K562 (cell line): ENCODE measurements at regions not wholly inside any gene's neighbourhood (a gene's known extent, or its start where the extent isn't known, plus 50 kb on each side); places are given as distances from the start of the nearest gene placed in this dataset.

Experiments
- L3MBTL2 ChIP-seq: fragments of 450-650 bp; IDR thresholded peaks from 2 replicates; pipeline ENCODE4 v1.6.1; 2016; ENCODE audit warnings: mild to moderate bottlenecking, moderate library complexity
- MED1 ChIP-seq: sonication (generic); formaldehyde crosslinking; IDR thresholded peaks from 2 replicates; pipeline ENCODE4 v1.8.1; 2023; ENCODE audit warnings: missing genetic modification reagents, borderline replicate concordance
- NCOA1 ChIP-seq: fragments of 450-650 bp; IDR thresholded peaks from 2 replicates; pipeline ENCODE4 v1.6.1; 2016; ENCODE audit warnings: low read depth
- NCOA2 ChIP-seq, 2 experiments: fragments of 450-650 bp; IDR thresholded peaks; 2 replicates each; pipeline ENCODE4 v1.6.1; 2018; ENCODE audit warnings: mild to moderate bottlenecking in 2 of 2, moderate library complexity in 1 of 2; ENCODE audit not compliant: partially characterized antibody in 2 of 2
- ZNF197 ChIP-seq: fragments of 200-800 bp; sonication (Bioruptor generic); IDR thresholded peaks from 2 replicates; pipeline ENCODE4 v1.6.1; 2016; ENCODE audit warnings: low read depth, missing genetic modification characterization, missing compliant biosample characterization
- TF ChIP-seq, protein P1 (sequence below), 2 experiments: fragments of 450-650 bp; formaldehyde crosslinking in 1 of 2; IDR thresholded peaks; 2 replicates each; pipeline versions ENCODE4 v1.4.0 to v1.6.1; 2014 to 2020; ENCODE audit warnings: mild to moderate bottlenecking in 2 of 2, borderline replicate concordance in 1 of 2, low read depth in 1 of 2
- TF ChIP-seq, protein P2 (sequence below): fragments of 150-350 bp; conservative IDR thresholded peaks from 2 replicates; pipeline ENCODE4 v1.6.1; 2014; ENCODE audit warnings: low read length
- TF ChIP-seq, protein P3 (sequence below): fragments of 450-650 bp; IDR thresholded peaks from 2 replicates; pipeline ENCODE4 v1.6.1; 2017; ENCODE audit warnings: antibody characterized with exemption
- TF ChIP-seq, protein P4 (sequence below): fragments of 250-450 bp; sonication (Bioruptor Pico); IDR thresholded peaks from 2 replicates; pipeline ENCODE4 v1.4.0; 2020; ENCODE audit warnings: mild to moderate bottlenecking, moderate library complexity, borderline replicate concordance

DNA sequence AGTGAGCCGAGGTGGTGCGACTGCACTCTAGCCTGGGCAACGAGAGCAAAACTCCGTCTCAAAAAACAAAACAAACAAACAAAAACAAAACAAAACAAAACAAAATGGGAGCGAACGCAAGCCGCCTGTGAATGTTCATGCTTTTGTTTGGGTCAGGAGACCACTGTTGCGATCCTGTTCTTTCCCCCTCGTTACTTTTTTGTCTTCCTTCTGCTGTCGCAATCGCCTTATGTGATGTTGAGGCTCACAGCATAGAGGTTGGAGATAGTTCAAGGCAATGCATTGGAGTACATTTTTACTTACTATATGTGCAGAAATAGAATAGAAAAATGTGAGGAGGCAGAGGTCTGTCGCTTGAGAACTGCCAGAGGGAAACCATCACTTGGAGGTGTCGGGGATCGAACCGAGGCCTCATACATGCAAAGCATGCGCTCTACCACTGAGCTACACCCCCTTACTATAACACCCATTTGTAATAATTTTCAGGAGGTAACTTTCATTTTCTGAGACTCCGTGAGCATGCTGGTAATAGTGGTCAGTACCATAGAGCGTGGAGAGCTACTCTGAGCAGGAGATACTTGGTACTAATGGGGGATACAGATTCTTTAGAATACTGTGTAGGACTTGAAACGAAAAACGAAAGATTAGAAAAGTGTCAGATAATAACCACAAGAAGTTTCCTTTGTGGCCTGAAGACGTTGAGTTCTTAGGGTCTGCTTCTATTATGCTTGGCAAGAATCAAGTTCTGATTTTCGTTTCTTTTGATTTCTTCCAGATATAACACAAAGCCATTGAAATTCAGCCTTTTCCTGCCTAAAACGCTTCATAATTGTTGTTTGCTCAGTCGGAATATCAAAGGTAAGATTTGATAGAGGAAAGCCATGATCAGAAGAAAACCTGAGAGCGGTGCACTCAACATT is 121.1 kb downstream of the TRIM27 start (continued):
- no peak; the same call in 1 of the 2 replicates for TF ChIP-seq L3MBTL2
- TF ChIP-seq, protein P1, sequence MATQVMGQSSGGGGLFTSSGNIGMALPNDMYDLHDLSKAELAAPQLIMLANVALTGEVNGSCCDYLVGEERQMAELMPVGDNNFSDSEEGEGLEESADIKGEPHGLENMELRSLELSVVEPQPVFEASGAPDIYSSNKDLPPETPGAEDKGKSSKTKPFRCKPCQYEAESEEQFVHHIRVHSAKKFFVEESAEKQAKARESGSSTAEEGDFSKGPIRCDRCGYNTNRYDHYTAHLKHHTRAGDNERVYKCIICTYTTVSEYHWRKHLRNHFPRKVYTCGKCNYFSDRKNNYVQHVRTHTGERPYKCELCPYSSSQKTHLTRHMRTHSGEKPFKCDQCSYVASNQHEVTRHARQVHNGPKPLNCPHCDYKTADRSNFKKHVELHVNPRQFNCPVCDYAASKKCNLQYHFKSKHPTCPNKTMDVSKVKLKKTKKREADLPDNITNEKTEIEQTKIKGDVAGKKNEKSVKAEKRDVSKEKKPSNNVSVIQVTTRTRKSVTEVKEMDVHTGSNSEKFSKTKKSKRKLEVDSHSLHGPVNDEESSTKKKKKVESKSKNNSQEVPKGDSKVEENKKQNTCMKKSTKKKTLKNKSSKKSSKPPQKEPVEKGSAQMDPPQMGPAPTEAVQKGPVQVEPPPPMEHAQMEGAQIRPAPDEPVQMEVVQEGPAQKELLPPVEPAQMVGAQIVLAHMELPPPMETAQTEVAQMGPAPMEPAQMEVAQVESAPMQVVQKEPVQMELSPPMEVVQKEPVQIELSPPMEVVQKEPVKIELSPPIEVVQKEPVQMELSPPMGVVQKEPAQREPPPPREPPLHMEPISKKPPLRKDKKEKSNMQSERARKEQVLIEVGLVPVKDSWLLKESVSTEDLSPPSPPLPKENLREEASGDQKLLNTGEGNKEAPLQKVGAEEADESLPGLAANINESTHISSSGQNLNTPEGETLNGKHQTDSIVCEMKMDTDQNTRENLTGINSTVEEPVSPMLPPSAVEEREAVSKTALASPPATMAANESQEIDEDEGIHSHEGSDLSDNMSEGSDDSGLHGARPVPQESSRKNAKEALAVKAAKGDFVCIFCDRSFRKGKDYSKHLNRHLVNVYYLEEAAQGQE (IDR thresholded peaks at IDR 0.05; ENCODE audit: borderline replicate concordance), result peak; percentile 95
- TF ChIP-seq, protein P1 (CRISPR knock-in tag; IDR thresholded peaks at IDR 0.05; ENCODE audit: low read depth), result peak; percentile 85
- no peak for TF ChIP-seq MED1 (CRISPR knock-in tag)
- TF ChIP-seq, protein P2, sequence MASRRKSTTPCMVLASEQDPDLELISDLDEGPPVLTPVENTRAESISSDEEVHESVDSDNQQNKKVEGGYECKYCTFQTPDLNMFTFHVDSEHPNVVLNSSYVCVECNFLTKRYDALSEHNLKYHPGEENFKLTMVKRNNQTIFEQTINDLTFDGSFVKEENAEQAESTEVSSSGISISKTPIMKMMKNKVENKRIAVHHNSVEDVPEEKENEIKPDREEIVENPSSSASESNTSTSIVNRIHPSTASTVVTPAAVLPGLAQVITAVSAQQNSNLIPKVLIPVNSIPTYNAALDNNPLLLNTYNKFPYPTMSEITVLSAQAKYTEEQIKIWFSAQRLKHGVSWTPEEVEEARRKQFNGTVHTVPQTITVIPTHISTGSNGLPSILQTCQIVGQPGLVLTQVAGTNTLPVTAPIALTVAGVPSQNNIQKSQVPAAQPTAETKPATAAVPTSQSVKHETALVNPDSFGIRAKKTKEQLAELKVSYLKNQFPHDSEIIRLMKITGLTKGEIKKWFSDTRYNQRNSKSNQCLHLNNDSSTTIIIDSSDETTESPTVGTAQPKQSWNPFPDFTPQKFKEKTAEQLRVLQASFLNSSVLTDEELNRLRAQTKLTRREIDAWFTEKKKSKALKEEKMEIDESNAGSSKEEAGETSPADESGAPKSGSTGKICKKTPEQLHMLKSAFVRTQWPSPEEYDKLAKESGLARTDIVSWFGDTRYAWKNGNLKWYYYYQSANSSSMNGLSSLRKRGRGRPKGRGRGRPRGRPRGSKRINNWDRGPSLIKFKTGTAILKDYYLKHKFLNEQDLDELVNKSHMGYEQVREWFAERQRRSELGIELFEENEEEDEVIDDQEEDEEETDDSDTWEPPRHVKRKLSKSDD, result no peak
- TF ChIP-seq NCOA1, result no peak
- 0 out of 2 replicates have a peak, but pooled peaks have one; percentile 51 for TF ChIP-seq ZNF197 (CRISPR knock-in tag)
- TF ChIP-seq NCOA2 (IDR thresholded peaks at IDR 0.05; ENCODE audit: partially characterized antibody in 2 of 2), result peak in 1 of 2 experiments; percentile 78
- TF ChIP-seq, protein P3, sequence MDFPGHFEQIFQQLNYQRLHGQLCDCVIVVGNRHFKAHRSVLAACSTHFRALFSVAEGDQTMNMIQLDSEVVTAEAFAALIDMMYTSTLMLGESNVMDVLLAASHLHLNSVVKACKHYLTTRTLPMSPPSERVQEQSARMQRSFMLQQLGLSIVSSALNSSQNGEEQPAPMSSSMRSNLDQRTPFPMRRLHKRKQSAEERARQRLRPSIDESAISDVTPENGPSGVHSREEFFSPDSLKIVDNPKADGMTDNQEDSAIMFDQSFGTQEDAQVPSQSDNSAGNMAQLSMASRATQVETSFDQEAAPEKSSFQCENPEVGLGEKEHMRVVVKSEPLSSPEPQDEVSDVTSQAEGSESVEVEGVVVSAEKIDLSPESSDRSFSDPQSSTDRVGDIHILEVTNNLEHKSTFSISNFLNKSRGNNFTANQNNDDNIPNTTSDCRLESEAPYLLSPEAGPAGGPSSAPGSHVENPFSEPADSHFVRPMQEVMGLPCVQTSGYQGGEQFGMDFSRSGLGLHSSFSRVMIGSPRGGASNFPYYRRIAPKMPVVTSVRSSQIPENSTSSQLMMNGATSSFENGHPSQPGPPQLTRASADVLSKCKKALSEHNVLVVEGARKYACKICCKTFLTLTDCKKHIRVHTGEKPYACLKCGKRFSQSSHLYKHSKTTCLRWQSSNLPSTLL, result 0 out of 2 replicates have a peak, but pooled peaks have one; percentile 33
- TF ChIP-seq, protein P4, sequence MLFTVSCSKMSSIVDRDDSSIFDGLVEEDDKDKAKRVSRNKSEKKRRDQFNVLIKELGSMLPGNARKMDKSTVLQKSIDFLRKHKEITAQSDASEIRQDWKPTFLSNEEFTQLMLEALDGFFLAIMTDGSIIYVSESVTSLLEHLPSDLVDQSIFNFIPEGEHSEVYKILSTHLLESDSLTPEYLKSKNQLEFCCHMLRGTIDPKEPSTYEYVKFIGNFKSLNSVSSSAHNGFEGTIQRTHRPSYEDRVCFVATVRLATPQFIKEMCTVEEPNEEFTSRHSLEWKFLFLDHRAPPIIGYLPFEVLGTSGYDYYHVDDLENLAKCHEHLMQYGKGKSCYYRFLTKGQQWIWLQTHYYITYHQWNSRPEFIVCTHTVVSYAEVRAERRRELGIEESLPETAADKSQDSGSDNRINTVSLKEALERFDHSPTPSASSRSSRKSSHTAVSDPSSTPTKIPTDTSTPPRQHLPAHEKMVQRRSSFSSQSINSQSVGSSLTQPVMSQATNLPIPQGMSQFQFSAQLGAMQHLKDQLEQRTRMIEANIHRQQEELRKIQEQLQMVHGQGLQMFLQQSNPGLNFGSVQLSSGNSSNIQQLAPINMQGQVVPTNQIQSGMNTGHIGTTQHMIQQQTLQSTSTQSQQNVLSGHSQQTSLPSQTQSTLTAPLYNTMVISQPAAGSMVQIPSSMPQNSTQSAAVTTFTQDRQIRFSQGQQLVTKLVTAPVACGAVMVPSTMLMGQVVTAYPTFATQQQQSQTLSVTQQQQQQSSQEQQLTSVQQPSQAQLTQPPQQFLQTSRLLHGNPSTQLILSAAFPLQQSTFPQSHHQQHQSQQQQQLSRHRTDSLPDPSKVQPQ (CRISPR knock-in tag), result no peak
